Medulla oblongata (tissue), 1 donor: ENCODE measurements at regions not wholly inside any gene's neighbourhood (a gene's known extent, or its start where the extent isn't known, plus 50 kb on each side); places are given as distances from the start of the nearest gene placed in this dataset.

Experiments
- DNase-seq: peaks from one replicate; pipeline ENCODE4 v3.0.0-alpha.2; 2015; ENCODE audit errors: extremely low spot score

GRCh38 chr17:81345228-81346089, 49.8 kb upstream of the BAHCC1 start:
- peak; percentile 51 for DNase-seq
